ENCODE measurements at regions not wholly inside any gene's neighbourhood (a gene's known extent, or its start where the extent isn't known, plus 50 kb on each side); places are given as distances from the start of the nearest gene placed in this dataset.

- no peak for TF ChIP-seq ZNF274 (IDR thresholded peaks at IDR 0.05; ENCODE audit: low read depth, low read length)
- TF ChIP-seq YY1 (IDR thresholded peaks at IDR 0.05; ENCODE audit: insufficient read depth, insufficient read length): no peak
- TF ChIP-seq SUZ12 (IDR thresholded peaks at IDR 0.05; ENCODE audit: extremely low read depth, insufficient read depth, insufficient read length): no peak
Measured at GRCh38 chr4:100876546-100876945, 358.7 kb upstream of the EMCN start.

Data from NT2/D1 (cell line).